GM12874 (cell line): ENCODE measurements at regions not wholly inside any gene's neighbourhood (a gene's known extent, or its start where the extent isn't known, plus 50 kb on each side); places are given as distances from the start of the nearest gene placed in this dataset.

Source experiments
- TF ChIP-seq, protein P1 (sequence below): IDR thresholded peaks from 2 replicates; pipeline ENCODE4 v1.5.1; 2011; ENCODE audit warnings: low read depth, mild to moderate bottlenecking, control low read depth, low read length, moderate library complexity; ENCODE audit not compliant: insufficient read depth

- TF ChIP-seq, protein P1, sequence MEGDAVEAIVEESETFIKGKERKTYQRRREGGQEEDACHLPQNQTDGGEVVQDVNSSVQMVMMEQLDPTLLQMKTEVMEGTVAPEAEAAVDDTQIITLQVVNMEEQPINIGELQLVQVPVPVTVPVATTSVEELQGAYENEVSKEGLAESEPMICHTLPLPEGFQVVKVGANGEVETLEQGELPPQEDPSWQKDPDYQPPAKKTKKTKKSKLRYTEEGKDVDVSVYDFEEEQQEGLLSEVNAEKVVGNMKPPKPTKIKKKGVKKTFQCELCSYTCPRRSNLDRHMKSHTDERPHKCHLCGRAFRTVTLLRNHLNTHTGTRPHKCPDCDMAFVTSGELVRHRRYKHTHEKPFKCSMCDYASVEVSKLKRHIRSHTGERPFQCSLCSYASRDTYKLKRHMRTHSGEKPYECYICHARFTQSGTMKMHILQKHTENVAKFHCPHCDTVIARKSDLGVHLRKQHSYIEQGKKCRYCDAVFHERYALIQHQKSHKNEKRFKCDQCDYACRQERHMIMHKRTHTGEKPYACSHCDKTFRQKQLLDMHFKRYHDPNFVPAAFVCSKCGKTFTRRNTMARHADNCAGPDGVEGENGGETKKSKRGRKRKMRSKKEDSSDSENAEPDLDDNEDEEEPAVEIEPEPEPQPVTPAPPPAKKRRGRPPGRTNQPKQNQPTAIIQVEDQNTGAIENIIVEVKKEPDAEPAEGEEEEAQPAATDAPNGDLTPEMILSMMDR = no peak
Measured at GRCh38 chr1:221583465-221583864, 158.4 kb downstream of the DUSP10 start.

DNA sequence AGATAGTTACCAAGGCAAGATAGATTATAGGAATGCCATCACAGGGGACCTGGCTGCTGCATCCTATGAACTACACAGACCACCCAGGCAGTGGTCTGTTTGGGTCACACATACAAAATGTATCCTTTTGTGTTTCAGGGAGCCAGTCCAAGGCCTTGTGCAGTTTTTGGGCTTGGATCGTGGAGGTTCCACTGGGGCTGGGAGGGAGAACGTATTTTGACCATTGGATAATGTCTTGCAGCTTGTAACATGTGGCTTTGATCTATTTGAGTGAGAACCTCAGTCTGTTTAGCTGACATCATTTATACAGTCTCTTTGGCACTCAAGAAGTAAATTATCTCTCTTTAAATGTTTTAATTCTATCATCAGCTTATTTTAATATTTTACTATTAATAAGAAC lies 147.3 kb downstream of the DUSP10 start:
- TF ChIP-seq, protein P1 = no peak

- TF ChIP-seq, protein P1 = no peak
Measured at GRCh38 chr1:221598122-221598521, 143.8 kb downstream of the DUSP10 start.

- TF ChIP-seq, protein P1 = no peak
Measured at GRCh38 chr1:221601166-221601565, 140.7 kb downstream of the DUSP10 start.

DNA sequence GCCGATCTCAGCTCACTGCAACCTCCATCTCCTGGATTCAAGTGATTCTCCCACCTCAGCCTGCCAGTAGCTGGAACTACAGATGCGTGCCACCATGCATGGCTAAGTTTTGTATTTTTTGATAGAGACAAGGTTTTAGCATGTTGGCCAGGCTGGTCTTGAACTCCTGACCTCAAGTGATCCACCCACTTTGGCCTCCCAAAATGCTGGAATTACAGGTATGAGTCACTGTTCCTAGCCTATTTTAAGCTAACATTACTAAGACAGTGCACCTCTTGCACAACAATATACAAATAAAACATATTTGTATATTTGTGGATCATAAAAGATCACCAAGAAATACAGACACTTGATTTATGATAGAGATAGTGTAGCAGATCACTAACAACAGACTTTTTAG lies 139.1 kb downstream of the DUSP10 start:
- TF ChIP-seq, protein P1 = no peak

DNA sequence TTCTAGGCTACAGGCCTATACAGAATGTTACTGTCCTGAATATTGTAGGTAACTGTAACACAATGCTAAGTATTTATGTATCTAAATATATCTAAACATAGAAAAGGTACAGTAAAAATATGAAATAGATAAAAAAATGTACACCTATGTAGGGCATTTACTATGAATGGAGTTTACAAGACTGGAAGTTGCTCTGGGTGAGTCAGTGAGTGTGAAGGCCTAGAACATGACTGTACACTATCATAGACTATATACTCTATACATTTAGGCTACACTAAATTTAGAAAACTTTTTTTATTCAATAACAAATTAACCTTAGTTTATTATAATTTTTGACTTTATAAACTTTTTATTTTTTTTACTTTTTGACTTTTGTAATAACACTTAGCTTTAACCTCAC lies 136.9 kb downstream of the DUSP10 start:
- TF ChIP-seq, protein P1 = no peak

GRCh38 chr1:221605569-221605968 lies 136.3 kb downstream of the DUSP10 start:
- TF ChIP-seq, protein P1 = no peak

GRCh38 chr1:221606256-221606655 lies 135.6 kb downstream of the DUSP10 start:
- TF ChIP-seq, protein P1 = no peak
